HFFc6 (cell line): ENCODE measurements at regions not wholly inside any gene's neighbourhood (a gene's known extent, or its start where the extent isn't known, plus 50 kb on each side); places are given as distances from the start of the nearest gene placed in this dataset.

Experiments used
- DNase-seq: peaks from one replicate; pipeline ENCODE4 v3.0.0-alpha.2; 2018
- H3K27ac Mint-ChIP-seq: 2 replicates; pipeline ENCODE4 v1.8.0; 2020; ENCODE audit warnings: mild to moderate bottlenecking, mixed read lengths
- H3K27me3 Mint-ChIP-seq: 2 replicates; pipeline ENCODE4 v1.8.0; 2021; ENCODE audit warnings: mild to moderate bottlenecking, moderate library complexity, mixed read lengths; ENCODE audit not compliant: insufficient read depth
- H3K36me3 Mint-ChIP-seq: 2 replicates; pipeline ENCODE4 v1.8.0; 2021; ENCODE audit warnings: low read depth, mixed read lengths
- H3K4me1 Mint-ChIP-seq: 2 replicates; pipeline ENCODE4 v1.8.0; 2020; ENCODE audit warnings: low read depth, mixed read lengths
- H3K4me3 Mint-ChIP-seq: 2 replicates; pipeline ENCODE4 v1.8.0; 2020; ENCODE audit warnings: mild to moderate bottlenecking, moderate library complexity, mixed read lengths
- H3K9me3 Mint-ChIP-seq: 2 replicates; pipeline ENCODE4 v1.8.0; 2020; ENCODE audit warnings: mild to moderate bottlenecking, mixed read lengths
- TF ChIP-seq, protein P1 (sequence below): fragments of 200-600 bp; sonication (generic); IDR thresholded peaks from 2 replicates; pipeline ENCODE4 v1.5.0; 2021; ENCODE audit warnings: antibody characterized with exemption, mild to moderate bottlenecking

DNA sequence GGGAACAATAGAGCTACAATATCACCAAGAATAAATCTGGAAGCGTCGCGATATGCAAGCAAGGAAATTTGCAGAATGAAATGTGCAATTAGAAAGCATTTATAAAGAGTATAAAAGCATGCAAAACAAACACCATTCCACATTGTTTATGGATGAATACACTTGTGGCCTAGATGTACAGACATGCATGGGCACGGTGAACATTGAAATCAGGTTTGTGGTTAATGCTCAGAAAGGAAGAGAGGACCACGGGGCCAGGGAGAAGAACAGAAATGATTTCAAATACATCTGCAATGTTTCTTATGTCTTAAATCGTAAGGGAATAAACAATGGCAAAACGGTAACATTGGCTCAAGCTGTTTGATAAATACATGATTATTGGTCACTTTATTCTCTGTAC is 235.9 kb downstream of the FOXL1 start:
- no peak for DNase-seq
- Mint-ChIP-seq H3K27ac (no peak overlapping the region), H3K27me3 (peaks cover 40% of the 10 kb centered on the region), H3K4me3 (no peak overlapping the region), H3K36me3 (no peaks in the 10 kb centered on the region), H3K9me3 (no peaks in the 10 kb centered on the region), H3K4me1 (peaks cover 17% of the 10 kb centered on the region)
- TF ChIP-seq, protein P1, sequence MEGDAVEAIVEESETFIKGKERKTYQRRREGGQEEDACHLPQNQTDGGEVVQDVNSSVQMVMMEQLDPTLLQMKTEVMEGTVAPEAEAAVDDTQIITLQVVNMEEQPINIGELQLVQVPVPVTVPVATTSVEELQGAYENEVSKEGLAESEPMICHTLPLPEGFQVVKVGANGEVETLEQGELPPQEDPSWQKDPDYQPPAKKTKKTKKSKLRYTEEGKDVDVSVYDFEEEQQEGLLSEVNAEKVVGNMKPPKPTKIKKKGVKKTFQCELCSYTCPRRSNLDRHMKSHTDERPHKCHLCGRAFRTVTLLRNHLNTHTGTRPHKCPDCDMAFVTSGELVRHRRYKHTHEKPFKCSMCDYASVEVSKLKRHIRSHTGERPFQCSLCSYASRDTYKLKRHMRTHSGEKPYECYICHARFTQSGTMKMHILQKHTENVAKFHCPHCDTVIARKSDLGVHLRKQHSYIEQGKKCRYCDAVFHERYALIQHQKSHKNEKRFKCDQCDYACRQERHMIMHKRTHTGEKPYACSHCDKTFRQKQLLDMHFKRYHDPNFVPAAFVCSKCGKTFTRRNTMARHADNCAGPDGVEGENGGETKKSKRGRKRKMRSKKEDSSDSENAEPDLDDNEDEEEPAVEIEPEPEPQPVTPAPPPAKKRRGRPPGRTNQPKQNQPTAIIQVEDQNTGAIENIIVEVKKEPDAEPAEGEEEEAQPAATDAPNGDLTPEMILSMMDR = no peak

DNA sequence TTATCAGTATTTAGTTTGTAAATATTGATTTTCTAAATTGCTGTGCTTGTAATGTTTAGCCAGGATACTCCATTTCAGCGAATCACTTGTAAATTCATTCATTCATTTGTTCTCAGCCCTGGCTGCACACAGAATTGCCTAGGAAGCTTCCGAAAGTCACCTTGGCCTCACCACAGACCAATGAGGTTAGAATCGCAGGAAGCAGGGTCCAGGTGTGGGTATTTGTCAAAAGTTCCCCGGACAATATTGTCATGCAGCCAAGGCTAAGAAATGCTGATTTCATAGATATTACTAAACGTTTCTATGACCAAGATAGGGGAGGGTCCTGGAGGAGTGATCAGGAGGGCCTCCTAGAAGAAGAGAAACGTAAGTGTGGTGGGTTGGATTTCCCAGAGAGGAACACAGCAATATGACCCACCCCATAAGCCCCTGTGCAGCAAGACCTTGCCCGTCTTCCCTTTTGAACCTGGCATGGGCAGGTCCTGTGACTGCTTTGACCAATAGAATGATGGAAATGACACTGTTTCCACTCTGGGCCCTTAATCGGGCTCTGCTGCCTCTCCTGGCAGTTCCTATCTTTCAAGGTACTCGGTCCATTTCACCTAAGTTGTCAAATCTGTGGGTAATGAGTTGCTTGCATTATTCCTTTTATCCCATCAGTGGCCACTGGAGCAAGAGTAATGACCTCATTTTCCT is 238.7 kb downstream of the FOXL1 start:
- peaks cover 49% of the 10 kb centered on the region for H3K27me3 Mint-ChIP-seq
- no peak for DNase-seq
- H3K27ac Mint-ChIP-seq = no peak overlapping the region
- TF ChIP-seq, protein P1 = no peak
- H3K9me3 Mint-ChIP-seq = no peaks in the 10 kb centered on the region; the same call in 1 of the 2 replicates
- no peak overlapping the region for H3K4me3 Mint-ChIP-seq
- peaks cover 18% of the 10 kb centered on the region; the same call in 1 of the 2 replicates for H3K4me1 Mint-ChIP-seq
- H3K36me3 Mint-ChIP-seq = no peaks in the 10 kb centered on the region

DNA sequence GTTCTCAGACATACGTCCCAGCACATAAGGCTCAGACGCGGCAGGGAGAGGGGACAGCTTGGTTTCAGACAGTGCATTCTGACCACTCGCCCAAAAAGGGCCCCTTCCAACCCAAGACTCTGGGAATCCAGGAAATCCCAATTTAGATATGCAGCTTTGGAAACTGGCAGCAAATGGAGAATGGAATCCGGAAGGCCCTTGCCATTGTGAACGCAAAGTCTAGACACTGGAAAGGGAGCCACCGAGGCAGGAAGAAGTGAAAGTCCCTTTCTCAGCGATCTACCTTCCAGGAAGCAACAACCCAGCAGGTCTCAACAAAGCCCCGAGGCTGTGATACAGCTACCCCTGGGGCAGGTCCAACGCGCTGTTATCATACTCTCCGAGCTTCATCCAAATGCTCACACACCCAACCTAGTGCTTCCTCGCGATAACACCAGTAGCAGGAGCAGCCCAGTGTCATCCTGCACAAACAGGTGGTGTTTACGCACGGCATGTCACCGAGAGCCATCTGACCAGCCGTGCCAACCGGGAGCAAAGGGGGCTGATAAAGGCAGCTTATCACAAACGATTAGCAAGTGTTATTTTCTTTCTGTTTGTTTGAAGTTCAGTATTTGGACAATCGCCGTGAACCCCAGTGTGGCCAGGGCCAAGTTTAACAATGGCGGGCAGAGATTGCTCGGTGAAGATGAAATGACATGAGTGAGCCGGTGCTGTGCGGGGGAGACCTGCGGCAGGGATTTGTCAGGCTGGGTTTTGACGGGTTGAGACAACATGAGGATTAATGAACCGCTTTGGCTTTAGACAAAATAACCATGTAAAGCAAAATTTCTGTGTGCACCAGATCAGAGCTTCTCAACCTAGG is 240.6 kb downstream of the FOXL1 start:
- H3K4me1 Mint-ChIP-seq = peaks cover 35% of the 10 kb centered on the region
- H3K27me3 Mint-ChIP-seq = peaks cover 56% of the 10 kb centered on the region
- H3K36me3 Mint-ChIP-seq = no peaks in the 10 kb centered on the region
- no peak overlapping the region for H3K27ac Mint-ChIP-seq
- no peak for DNase-seq
- no peaks in the 10 kb centered on the region; the same call in 1 of the 2 replicates for H3K9me3 Mint-ChIP-seq
- TF ChIP-seq, protein P1 = no peak
- H3K4me3 Mint-ChIP-seq = no peak overlapping the region

DNA sequence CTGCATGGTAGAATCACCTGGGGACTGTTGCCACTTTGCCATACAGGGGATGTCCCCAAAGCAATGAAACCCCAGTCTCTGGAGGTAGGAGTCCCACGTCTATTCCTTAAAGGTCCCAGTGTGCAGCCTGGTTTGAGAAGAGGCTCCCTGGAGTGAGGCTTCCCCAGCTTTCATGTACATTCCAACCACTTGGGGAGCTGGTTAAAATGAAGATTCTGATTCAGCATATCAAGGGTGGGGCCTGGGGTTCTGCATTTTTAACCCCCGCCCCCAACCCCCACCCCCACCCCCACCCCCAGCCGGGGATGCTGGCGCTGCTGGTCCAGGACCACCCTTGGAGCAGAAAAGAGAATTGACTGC is 241.2 kb downstream of the FOXL1 start:
- H3K9me3 Mint-ChIP-seq = no peaks in the 10 kb centered on the region; the same call in 1 of the 2 replicates
- no peak overlapping the region for H3K4me3 Mint-ChIP-seq
- no peak for DNase-seq
- no peaks in the 10 kb centered on the region for H3K36me3 Mint-ChIP-seq
- peaks cover 59% of the 10 kb centered on the region for H3K27me3 Mint-ChIP-seq
- no peak overlapping the region for H3K27ac Mint-ChIP-seq
- TF ChIP-seq, protein P1 = peak; percentile 66
- H3K4me1 Mint-ChIP-seq = peaks cover 41% of the 10 kb centered on the region

DNA sequence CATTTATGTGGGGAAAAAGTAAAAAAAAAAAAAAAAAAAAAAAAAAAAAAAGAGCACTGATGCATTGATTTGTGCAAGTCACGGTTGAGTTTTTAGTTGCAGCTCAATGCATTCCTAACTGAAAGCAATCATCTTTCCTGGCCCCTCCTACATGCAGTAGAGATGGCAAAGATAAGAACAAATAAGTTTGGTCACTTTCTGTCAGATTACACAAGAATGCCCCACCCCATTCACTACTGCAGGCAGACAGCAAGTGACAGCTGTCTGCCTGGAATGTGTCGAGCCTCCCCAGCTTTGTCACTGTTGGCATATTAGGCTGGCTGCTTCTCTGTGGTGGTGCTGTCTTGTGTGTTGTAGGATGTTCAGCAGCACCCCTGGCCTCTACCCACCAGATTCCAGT is 243.5 kb downstream of the FOXL1 start:
- Mint-ChIP-seq H3K4me3 (no peak overlapping the region), H3K27me3 (peaks cover 63% of the 10 kb centered on the region), H3K36me3 (no peaks in the 10 kb centered on the region), H3K9me3 (no peaks in the 10 kb centered on the region; the same call in 1 of the 2 replicates), H3K27ac (no peak overlapping the region), H3K4me1 (peaks cover 52% of the 10 kb centered on the region)
- TF ChIP-seq, protein P1 = no peak
- DNase-seq = no peak
